IMR-90 (cell line): ENCODE measurements at regions not wholly inside any gene's neighbourhood (a gene's known extent, or its start where the extent isn't known, plus 50 kb on each side); places are given as distances from the start of the nearest gene placed in this dataset.
A peak's percentile ranks its signal among the peaks of the same experiment; 100 is the strongest.

Experiments used
- ATAC-seq: fragments of 200-7000 bp; cut with Tn5 transposase; 2 replicates; pipeline ENCODE4 v1.9.1; 2020; ENCODE audit warnings: low read depth, mild to moderate bottlenecking, moderate library complexity
- BruUV-seq: library from RNA; stranded (reverse); fragments of 400-500 nt; replicated peaks from 2 replicates; lab custom pipeline; 2021; lab: Mats Ljungman, UMichigan
- CTCF ChIA-PET: fragments of 300-600 bp; formaldehyde crosslinking; extraction: SDS; loops from one replicate; lab custom pipeline; 2021; ENCODE audit warnings: antibody characterized with exemption; lab: Yijun Ruan, JAX
- POLR2A ChIA-PET: fragments of 300-600 bp; sonication (Branson Sonifier 250); formaldehyde crosslinking; loops from one replicate; lab custom pipeline; 2022; ENCODE audit warnings: antibody characterized with exemption; ENCODE audit not compliant: unreplicated experiment; lab: Charles Lee
- DNase-seq: peaks from one replicate; pipeline ENCODE4 v3.0.0; 2013
- H2AFZ ChIP-seq: replicated peaks from 2 replicates; pipeline ENCODE3; 2013; ENCODE audit warnings: low read length, mild to moderate bottlenecking; ENCODE audit not compliant: poor library complexity
- H2AK5ac ChIP-seq: 2 replicates; pipeline ENCODE4 v1.6.1; 2013; ENCODE audit warnings: low read depth, low read length, inconsistent platforms
- H2AK9ac ChIP-seq: replicated peaks from 2 replicates; pipeline ENCODE3; 2013; ENCODE audit warnings: mild to moderate bottlenecking, low read depth, low read length, moderate library complexity; ENCODE audit not compliant: poor library complexity
- H2BK120ac ChIP-seq: 2 replicates; pipeline ENCODE4 v1.6.1; 2013; ENCODE audit warnings: low read depth, low read length, inconsistent platforms
- H2BK15ac ChIP-seq: 3 replicates; pipeline ENCODE4 v1.6.1; 2013; ENCODE audit warnings: low read depth, low read length, inconsistent platforms
- H2BK20ac ChIP-seq: 2 replicates; pipeline ENCODE4 v1.6.1; 2013; ENCODE audit warnings: low read depth, mild to moderate bottlenecking, inconsistent platforms, low read length, moderate library complexity
- H2BK5ac ChIP-seq: 2 replicates; pipeline ENCODE4 v1.6.1; 2013; ENCODE audit warnings: mild to moderate bottlenecking, low read depth, low read length, inconsistent platforms; ENCODE audit not compliant: poor library complexity, severe bottlenecking
- H3K14ac ChIP-seq: replicated peaks from 2 replicates; pipeline ENCODE4 v1.6.1; 2013; ENCODE audit warnings: low read depth, low read length, inconsistent platforms
- H3K18ac ChIP-seq: 2 replicates; pipeline ENCODE4 v1.6.1; 2013; ENCODE audit warnings: low read depth, low read length, control low read depth
- H3K23ac ChIP-seq: 2 replicates; pipeline ENCODE4 v1.6.1; 2013; ENCODE audit warnings: low read depth, low read length, inconsistent platforms
- H3K27ac ChIP-seq: 2 replicates; pipeline ENCODE4 v1.5.1; 2013; ENCODE audit warnings: mild to moderate bottlenecking, control low read depth, low read length; ENCODE audit not compliant: insufficient read depth
- H3K27me3 ChIP-seq: 2 replicates; pipeline ENCODE4 v1.6.1; 2013; ENCODE audit warnings: low read length; ENCODE audit not compliant: control insufficient read depth, insufficient read depth
- H3K36me3 ChIP-seq: 2 replicates; pipeline ENCODE4 v1.6.1; 2013; ENCODE audit warnings: low read length, mixed read lengths; ENCODE audit not compliant: control insufficient read depth, insufficient read depth
- H3K4ac ChIP-seq: 2 replicates; pipeline ENCODE4 v1.6.1; 2013; ENCODE audit warnings: low read depth, low read length, inconsistent platforms
- H3K4me1 ChIP-seq: 2 replicates; pipeline ENCODE4 v1.6.1; 2013; ENCODE audit warnings: low read length, mixed read lengths; ENCODE audit not compliant: control insufficient read depth, insufficient read depth
- H3K4me2 ChIP-seq: 2 replicates; pipeline ENCODE4 v1.6.1; 2013; ENCODE audit warnings: low read depth, mild to moderate bottlenecking, control low read depth, low read length, moderate library complexity
- H3K4me3 ChIP-seq: 2 replicates; pipeline ENCODE4 v1.5.1; 2013; ENCODE audit warnings: low read depth, mild to moderate bottlenecking, control low read depth, low read length, moderate library complexity; ENCODE audit not compliant: insufficient read depth
- H3K56ac ChIP-seq: 2 replicates; pipeline ENCODE4 v1.6.1; 2013; ENCODE audit warnings: low read length, inconsistent platforms; ENCODE audit not compliant: insufficient read depth; ENCODE audit errors: extremely low read depth
- H3K79me1 ChIP-seq, 2 experiments: 2 replicates each; pipeline ENCODE4 v1.6.1; 2013; ENCODE audit warnings: low read length in 2 of 2, inconsistent platforms in 1 of 2, low read depth in 1 of 2
- H3K9ac ChIP-seq: 2 replicates; pipeline ENCODE4 v1.6.1; 2013; ENCODE audit warnings: low read depth, low read length, control low read depth
- H3K9me1 ChIP-seq: 2 replicates; pipeline ENCODE4 v1.6.1; 2013; ENCODE audit warnings: low read length, inconsistent platforms; ENCODE audit not compliant: insufficient read depth
- H3K9me3 ChIP-seq: 2 replicates; pipeline ENCODE4 v1.6.1; 2013; ENCODE audit warnings: low read length; ENCODE audit not compliant: control insufficient read depth, insufficient read depth
- H4K20me1 ChIP-seq: 2 replicates; pipeline ENCODE4 v1.6.1; 2013; ENCODE audit warnings: low read length, inconsistent platforms; ENCODE audit not compliant: insufficient read depth
- H4K5ac ChIP-seq: 2 replicates; pipeline ENCODE4 v1.6.1; 2013; ENCODE audit warnings: mild to moderate bottlenecking, low read depth, low read length, control low read depth
- H4K8ac ChIP-seq, 2 experiments: 2 replicates each; pipeline ENCODE4 v1.6.1; 2013; ENCODE audit warnings: low read depth in 2 of 2, low read length in 2 of 2, control low read depth in 1 of 2, inconsistent platforms in 1 of 2
- H4K91ac ChIP-seq: 2 replicates; pipeline ENCODE4 v1.6.1; 2013; ENCODE audit warnings: low read depth, low read length, inconsistent platforms; ENCODE audit not compliant: insufficient read depth
- FOS ChIP-seq: fragments of 150-350 bp; IDR thresholded peaks from 2 replicates; pipeline ENCODE4 v1.6.1; 2016; ENCODE audit warnings: low read depth, low read length
- POLR2A ChIP-seq: IDR thresholded peaks from 2 replicates; pipeline ENCODE4 v1.6.1; 2012; ENCODE audit warnings: mild to moderate bottlenecking, low read depth, low read length
- WGBS, 2 experiments: methylation state at CpG; one replicate each; pipeline versions ENCODE4 v1.1.5 to v1.1.7; 2013; ENCODE audit warnings: missing lambda C conversion rate in 2 of 2; ENCODE audit not compliant: insufficient read length in 1 of 2; ENCODE audit errors: extremely low coverage in 2 of 2; 5-methylcytosine and 5-hydroxymethylcytosine counted together
- dilution Hi-C: fragments of 300-500 bp; cut with HindIII; formaldehyde crosslinking; loops from one replicate; pipeline ENCODE4 v1.14.3; 2018; ENCODE audit warnings: low sequenced_read_pairs; ENCODE audit not compliant: unreplicated experiment
- in situ Hi-C: fragments of 300-500 bp; cut with MboI; formaldehyde crosslinking; loops from 3 replicates; pipeline ENCODE4 v1.14.3; 2019; ENCODE audit warnings: low sequenced_read_pairs, inconsistent platforms, mixed read lengths
- intact Hi-C: fragments of 100-400 bp; cut with micrococcal nuclease; formaldehyde crosslinking; loops from 2 replicates; pipeline ENCODE4 v1.10.0; 2022

DNA sequence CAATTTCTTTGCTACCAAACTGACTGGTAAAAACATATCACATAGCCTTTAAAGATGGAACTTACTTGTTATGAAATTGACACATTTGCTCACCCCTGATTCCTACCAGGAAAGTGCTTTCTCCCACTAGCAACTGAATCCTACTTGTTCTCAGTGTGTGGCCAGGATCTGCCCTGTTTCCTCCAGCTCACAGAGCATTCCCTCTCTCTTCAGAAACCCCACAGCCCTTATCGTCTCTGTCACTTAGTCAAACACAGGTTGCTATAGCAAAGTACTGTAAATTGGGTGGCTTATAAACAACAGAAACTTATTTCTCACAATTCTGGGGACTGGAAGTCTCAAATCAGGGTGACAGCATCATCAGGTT, 265.2 kb upstream of the BOD1L1 start:
- no peaks in the 10 kb centered on the region for H3K27me3 ChIP-seq
- peaks cover 19% of the 10 kb centered on the region for H3K9me1 ChIP-seq
- intact Hi-C loops (loop anchor here (1.0 to 5.0 kb wide), 3 partner anchors 26 to 1110 kb away; partner anchors contain the start of gene CPEB2), dilution Hi-C loops (no loop called here), in situ Hi-C loops (loop anchor here (10.0 kb wide), 1 partner anchor 1112 kb away; the partner anchor contains the start of gene CPEB2)
- peak overlapping the region; percentile 99 for H2BK15ac ChIP-seq
- peak overlapping the region; percentile 71 for H3K4me2 ChIP-seq
- H3K18ac ChIP-seq, result peak overlapping the region; percentile 96
- H4K91ac ChIP-seq, result peak overlapping the region; percentile 96
- peak overlapping the region; percentile 99 for H2BK5ac ChIP-seq
- H2AK5ac ChIP-seq, result peak overlapping the region; percentile 95
- H3K14ac ChIP-seq, result peak overlapping the region; percentile 98
- no CpG with 5 or more reads among the region's 1 CpG for WGBS, 2 experiments
- H3K9ac ChIP-seq, result peak overlapping the region; percentile 89
- ChIA-PET POLR2A (no interaction called here), CTCF (no interaction called here)
- peak overlapping the region; percentile 96 for H3K27ac ChIP-seq
- peak overlapping the region; percentile 100 for H3K4ac ChIP-seq
- no peaks in the 10 kb centered on the region for H4K20me1 ChIP-seq
- peaks cover 0 to 9% of the 10 kb centered on the region in 2 experiments; a peak in 2 of 4 replicates for H3K79me1 ChIP-seq
- H3K4me3 ChIP-seq, result no peak overlapping the region; the same call in 1 of the 2 replicates
- ATAC-seq (peak; percentile 42), DNase-seq (peak; percentile 65)
- no peaks in the 10 kb centered on the region for H3K9me3 ChIP-seq
- peak overlapping the region; percentile 90 for H2AK9ac ChIP-seq
- peak overlapping the region; percentile 96 to 98 for H4K8ac ChIP-seq
- no peak for TF ChIP-seq FOS
- TF ChIP-seq POLR2A, result 0 out of 2 replicates have a peak, but pooled peaks have one; percentile 19
- no TSS peak for BruUV-seq
- H3K4me1 ChIP-seq, result peaks cover 28% of the 10 kb centered on the region
- H2AFZ ChIP-seq, result peak overlapping the region; percentile 70
- peak overlapping the region; percentile 99 for H2BK20ac ChIP-seq
- no peaks in the 10 kb centered on the region for H3K36me3 ChIP-seq
- H3K56ac ChIP-seq, result peak overlapping the region; percentile 97
- H3K23ac ChIP-seq, result peak overlapping the region; percentile 100
- H2BK120ac ChIP-seq, result peak overlapping the region; percentile 100
- H4K5ac ChIP-seq, result peak overlapping the region; percentile 80
